GM12864 (cell line): ENCODE measurements at regions not wholly inside any gene's neighbourhood (a gene's known extent, or its start where the extent isn't known, plus 50 kb on each side); places are given as distances from the start of the nearest gene placed in this dataset.

Experiments
- DNase-seq: peaks from one replicate; pipeline ENCODE4 v3.0.0-alpha.2; 2011; ENCODE audit warnings: low read depth
- H3K4me3 ChIP-seq: 2 replicates; pipeline ENCODE4 v1.5.1; 2011; ENCODE audit warnings: mild to moderate bottlenecking, low read depth, low read length, control low read depth
- CTCF ChIP-seq: IDR thresholded peaks from 2 replicates; pipeline ENCODE4 v1.5.1; 2011; ENCODE audit warnings: low read depth, mild to moderate bottlenecking, moderate library complexity, low read length, control low read depth, inconsistent platforms; ENCODE audit errors: missing control alignments

DNA sequence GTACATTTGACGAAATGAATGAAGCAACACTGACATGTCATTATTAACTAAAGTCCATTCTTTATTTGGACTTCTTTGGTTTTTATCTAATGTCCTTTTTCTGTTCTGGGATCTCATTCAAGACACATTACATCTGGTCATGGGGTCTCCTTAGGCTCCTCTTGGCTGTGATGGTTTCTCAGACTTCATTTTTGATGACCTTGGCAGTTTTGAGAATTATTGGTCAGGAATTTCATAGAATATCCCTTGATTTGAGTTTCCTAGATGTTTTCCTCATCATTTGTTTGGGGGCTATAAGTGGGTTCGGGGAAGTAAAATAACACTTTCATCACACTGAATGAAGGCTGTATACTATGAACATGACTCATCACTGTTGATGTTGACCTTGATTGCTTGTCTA lies 770.6 kb downstream of the AACS start:
- no peak overlapping the region for H3K4me3 ChIP-seq
- no peak for TF ChIP-seq CTCF
- no peak for DNase-seq

GRCh38 chr12:125836647-125837046 lies 771.4 kb downstream of the AACS start:
- no peak for TF ChIP-seq CTCF
- no peak overlapping the region for H3K4me3 ChIP-seq
- no peak for DNase-seq

DNA sequence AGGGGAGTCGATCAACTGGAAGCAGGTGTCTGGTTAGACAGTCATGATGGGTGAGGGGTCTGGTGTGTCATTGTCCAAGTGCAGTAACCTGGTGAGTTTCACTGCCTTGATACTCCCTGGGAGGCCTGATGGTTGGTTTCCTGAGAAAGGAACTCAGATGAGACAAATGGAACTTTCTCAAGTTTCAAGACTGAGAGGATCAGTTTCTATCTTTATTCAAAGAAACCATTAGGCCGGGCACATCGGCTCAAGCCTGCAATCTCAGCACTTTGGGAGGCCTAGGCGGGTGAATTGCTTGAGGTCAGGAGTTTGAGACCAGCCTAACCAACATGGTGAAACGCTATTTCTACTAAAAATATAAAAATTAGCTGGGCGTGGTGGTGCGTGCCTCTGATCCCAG lies 776.1 kb downstream of the AACS start:
- no peak for DNase-seq
- H3K4me3 ChIP-seq, result no peak overlapping the region
- TF ChIP-seq CTCF, result no peak

GRCh38 chr12:125852116-125852515 lies 786.9 kb downstream of the AACS start:
- no peak for DNase-seq
- no peak overlapping the region for H3K4me3 ChIP-seq
- TF ChIP-seq CTCF, result no peak

GRCh38 chr12:125852679-125853078 lies 787.4 kb downstream of the AACS start:
- no peak for DNase-seq
- no peak overlapping the region for H3K4me3 ChIP-seq
- no peak for TF ChIP-seq CTCF

DNA sequence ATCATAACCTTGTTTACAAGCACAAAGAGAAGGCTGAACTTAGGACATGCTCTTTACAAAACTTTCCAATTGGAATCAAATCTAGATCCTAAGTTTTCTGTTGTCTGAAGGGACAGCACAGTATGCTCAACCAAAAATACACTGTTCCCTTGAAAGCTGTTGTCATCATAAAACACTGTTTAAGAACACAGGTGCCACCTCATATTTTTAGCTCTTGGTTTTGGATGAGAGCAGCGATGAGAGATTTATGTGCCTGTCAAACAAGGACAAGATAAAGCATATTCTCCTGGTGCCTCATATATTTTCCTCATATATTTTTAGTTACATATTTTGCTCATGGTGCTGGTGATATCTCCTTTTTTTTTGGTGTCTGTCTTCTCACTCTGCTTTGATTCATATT lies 788.4 kb downstream of the AACS start:
- TF ChIP-seq CTCF, result no peak
- H3K4me3 ChIP-seq, result no peak overlapping the region
- DNase-seq, result no peak

GRCh38 chr12:125856366-125856765 lies 791.1 kb downstream of the AACS start:
- DNase-seq, result no peak
- no peak for TF ChIP-seq CTCF
- no peak overlapping the region for H3K4me3 ChIP-seq
